MM.1S (cell line): ENCODE measurements at regions not wholly inside any gene's neighbourhood (a gene's known extent, or its start where the extent isn't known, plus 50 kb on each side); places are given as distances from the start of the nearest gene placed in this dataset.

Source experiments
- CTCF ChIP-seq: fragments of 300-600 bp; sonication (generic); IDR thresholded peaks from 2 replicates; pipeline ENCODE4 v1.5.1; 2016; ENCODE audit warnings: antibody characterized with exemption, low read length, mixed read lengths
- EZH2 ChIP-seq: fragments of 300-600 bp; sonication (generic); optimal IDR thresholded peaks from 2 replicates; pipeline ENCODE3; 2017; ENCODE audit warnings: low read depth, mild to moderate bottlenecking, antibody characterized with exemption, low read length, mixed read lengths

GRCh38 chr11:113540416-113541330 lies 65.5 kb upstream of the DRD2 start:
- no peak for TF ChIP-seq CTCF
- TF ChIP-seq EZH2: no peak
